Activated CD8-positive, alpha-beta memory T cell treated with anti-CD3 and anti-CD28 coated beads, Interleukin-2, amount 10 ng/mL, durations not matched to agents 7 days and 5 days (primary cell): ENCODE measurements at regions not wholly inside any gene's neighbourhood (a gene's known extent, or its start where the extent isn't known, plus 50 kb on each side); places are given as distances from the start of the nearest gene placed in this dataset.
A peak's percentile ranks its signal among the peaks of the same experiment; 100 is the strongest.
"Not testable (repeated sequence)": the region's sequence is repeated elsewhere in the genome, so short reads cannot be mapped to it uniquely, and the experiment has no call there.

Source experiments
- ATAC-seq: fragments of 150-1000 bp; cut with Tn5 transposase; one replicate; pipeline ENCODE4 v1.10.0; 2021; ENCODE audit warnings: moderate library complexity
- CTCF ChIA-PET: fragments of 350-600 bp; sonication (Branson Sonifier 250); formaldehyde crosslinking; loops from one replicate; lab custom pipeline; 2021; ENCODE audit warnings: antibody characterized with exemption; lab: Charles Lee
- DNase-seq: peaks from one replicate; pipeline ENCODE4 v3.0.0-alpha.2; 2020
- H3K27ac Mint-ChIP-seq: one replicate; pipeline ENCODE4 v1.8.0; 2021; ENCODE audit warnings: mild to moderate bottlenecking, mixed read lengths
- H3K27me3 Mint-ChIP-seq: one replicate; pipeline ENCODE4 v1.8.0; 2021; ENCODE audit warnings: mixed read lengths
- H3K36me3 Mint-ChIP-seq: one replicate; pipeline ENCODE4 v1.8.0; 2021; ENCODE audit warnings: mild to moderate bottlenecking, mixed read lengths
- H3K4me1 Mint-ChIP-seq: one replicate; pipeline ENCODE4 v1.8.0; 2021; ENCODE audit warnings: mixed read lengths
- H3K4me3 Mint-ChIP-seq: one replicate; pipeline ENCODE4 v1.8.0; 2021; ENCODE audit warnings: mild to moderate bottlenecking, moderate library complexity, mixed read lengths
- H3K9me3 Mint-ChIP-seq: one replicate; pipeline ENCODE4 v1.8.0; 2022; ENCODE audit warnings: low read depth, mixed read lengths

DNA sequence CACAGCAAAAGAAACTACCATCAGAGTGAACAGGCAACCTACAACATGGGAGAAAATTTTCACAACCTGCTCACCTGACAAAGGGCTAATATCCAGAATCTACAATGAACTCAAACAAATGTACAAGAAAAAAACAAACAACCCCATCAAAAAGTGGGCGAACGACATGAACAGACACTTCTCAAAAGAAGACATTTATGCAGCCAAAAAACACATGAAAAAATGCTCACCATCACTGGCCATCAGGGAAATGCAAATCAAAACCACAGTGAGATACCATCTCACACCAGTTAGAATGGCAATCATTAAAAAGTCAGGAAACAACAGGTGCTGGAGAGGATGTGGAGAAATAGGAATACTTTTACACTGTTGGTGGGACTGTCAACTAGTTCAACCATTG lies 207.8 kb downstream of the USP6NL start:
- DNase-seq, ATAC-seq, H3K27me3 Mint-ChIP-seq, H3K9me3 Mint-ChIP-seq, CTCF ChIA-PET, H3K4me3 Mint-ChIP-seq: not testable (repeated sequence)
- Mint-ChIP-seq H3K4me1 (peaks cover 53% of the 10 kb centered on the region), H3K27ac (peak overlapping the region; percentile 96), H3K36me3 (peaks cover 14% of the 10 kb centered on the region)

GRCh38 chr10:11403116-11403515 lies 208.3 kb downstream of the USP6NL start:
- peak; percentile 87 for DNase-seq
- CTCF ChIA-PET = no interaction called here
- peak overlapping the region; percentile 96 for H3K27ac Mint-ChIP-seq
- H3K4me3 Mint-ChIP-seq = peak overlapping the region; percentile 45
- H3K9me3 Mint-ChIP-seq = peaks cover 5% of the 10 kb centered on the region
- peaks cover 14% of the 10 kb centered on the region for H3K36me3 Mint-ChIP-seq
- H3K27me3 Mint-ChIP-seq = no peaks in the 10 kb centered on the region
- ATAC-seq = peak; percentile 96
- peaks cover 51% of the 10 kb centered on the region for H3K4me1 Mint-ChIP-seq

DNA sequence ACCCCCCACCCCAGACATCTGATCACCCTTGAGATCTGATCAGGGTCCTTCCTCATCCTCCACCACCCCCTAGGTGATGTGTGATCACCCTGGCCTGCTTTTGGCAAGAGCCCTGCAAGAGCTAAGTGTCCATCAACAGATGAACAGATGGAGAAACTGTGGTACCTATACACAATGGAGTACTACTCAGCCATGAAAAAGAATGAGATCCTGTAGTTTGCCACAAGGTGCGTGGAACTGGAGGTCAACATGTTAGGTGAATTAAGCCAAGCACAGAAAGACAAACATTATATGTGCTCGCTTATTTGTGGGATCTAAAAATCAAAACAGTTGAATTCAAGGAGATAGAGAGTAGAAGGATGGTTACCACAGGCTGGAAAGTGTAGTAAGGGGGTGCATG lies 209.1 kb downstream of the USP6NL start:
- no peak for ATAC-seq
- Mint-ChIP-seq H3K36me3 (peaks cover 12% of the 10 kb centered on the region), H3K9me3 (peaks cover 5% of the 10 kb centered on the region), H3K27ac (peak overlapping the region; percentile 96), H3K27me3 (no peaks in the 10 kb centered on the region), H3K4me1 (peaks cover 44% of the 10 kb centered on the region), H3K4me3 (no peak overlapping the region)
- CTCF ChIA-PET = no interaction called here
- DNase-seq = no peak

DNA sequence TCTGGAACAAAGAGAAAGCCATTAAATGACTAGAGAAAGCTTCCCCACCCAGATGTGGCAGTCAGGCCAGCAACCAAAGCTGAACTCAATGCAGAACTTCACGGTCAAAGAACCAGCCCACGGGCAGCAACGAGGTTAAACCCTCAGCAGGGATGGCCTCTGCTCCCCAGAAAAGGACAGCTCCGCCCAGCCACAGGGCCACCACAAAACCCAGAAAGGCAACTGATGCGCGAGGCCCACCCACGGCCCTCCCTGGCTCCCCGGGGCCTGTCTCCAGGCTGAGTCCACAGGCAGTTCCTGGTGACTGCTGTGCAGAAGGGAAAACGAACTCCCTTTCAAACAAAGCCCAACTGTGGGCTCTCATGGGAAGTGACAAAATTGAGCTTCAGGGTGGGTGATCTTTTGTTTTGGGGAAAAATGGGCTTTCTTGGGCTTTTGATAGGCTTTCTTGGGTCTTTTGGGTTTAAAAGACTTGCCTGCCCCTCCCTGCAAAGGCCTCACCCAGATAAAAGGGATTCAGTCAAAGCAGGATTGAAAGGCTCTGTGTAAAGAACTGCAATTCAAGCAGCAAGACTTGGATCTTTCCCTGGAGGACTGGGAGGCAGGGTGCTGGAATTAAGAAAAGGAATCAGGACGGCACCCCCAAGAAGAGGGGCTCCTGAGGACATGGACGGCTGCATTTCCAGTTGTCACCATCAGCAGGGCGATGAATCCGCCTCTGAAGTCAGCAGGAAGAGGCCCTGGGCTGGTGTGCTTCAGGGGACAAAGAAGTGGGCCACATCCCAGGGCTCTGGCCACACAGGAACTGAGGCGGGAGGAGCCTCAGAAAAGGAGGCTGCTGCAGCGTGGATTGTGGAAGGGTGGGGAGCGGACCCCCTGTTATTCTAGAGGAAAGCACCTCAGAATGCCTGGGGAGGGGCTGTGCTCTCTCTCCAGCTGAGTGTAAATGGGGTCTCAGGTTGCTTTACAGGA lies 209.9 kb downstream of the USP6NL start:
- H3K4me1 Mint-ChIP-seq = peaks cover 39% of the 10 kb centered on the region
- H3K27ac Mint-ChIP-seq = peak overlapping the region; percentile 96
- CTCF ChIA-PET = interaction anchor here (0.7 kb wide), 1 partner anchor 11 kb away, joined by 4 read pairs; no protein-coding TSS in a partner anchor
- H3K27me3 Mint-ChIP-seq = no peaks in the 10 kb centered on the region
- H3K36me3 Mint-ChIP-seq = peaks cover 9% of the 10 kb centered on the region
- peaks cover 3% of the 10 kb centered on the region for H3K9me3 Mint-ChIP-seq
- DNase-seq = peak; percentile 60
- peak; percentile 43 for ATAC-seq
- no peak overlapping the region for H3K4me3 Mint-ChIP-seq

- H3K27me3 Mint-ChIP-seq = no peaks in the 10 kb centered on the region
- H3K4me1 Mint-ChIP-seq = peaks cover 32% of the 10 kb centered on the region
- CTCF ChIA-PET = no interaction called here
- peaks cover 7% of the 10 kb centered on the region for H3K36me3 Mint-ChIP-seq
- H3K27ac Mint-ChIP-seq = no peak overlapping the region
- H3K9me3 Mint-ChIP-seq = peaks cover 3% of the 10 kb centered on the region
- ATAC-seq (no peak), DNase-seq (no peak)
- no peak overlapping the region for H3K4me3 Mint-ChIP-seq
Observed at GRCh38 chr10:11397980-11398580, 213.4 kb downstream of the USP6NL start.

DNA sequence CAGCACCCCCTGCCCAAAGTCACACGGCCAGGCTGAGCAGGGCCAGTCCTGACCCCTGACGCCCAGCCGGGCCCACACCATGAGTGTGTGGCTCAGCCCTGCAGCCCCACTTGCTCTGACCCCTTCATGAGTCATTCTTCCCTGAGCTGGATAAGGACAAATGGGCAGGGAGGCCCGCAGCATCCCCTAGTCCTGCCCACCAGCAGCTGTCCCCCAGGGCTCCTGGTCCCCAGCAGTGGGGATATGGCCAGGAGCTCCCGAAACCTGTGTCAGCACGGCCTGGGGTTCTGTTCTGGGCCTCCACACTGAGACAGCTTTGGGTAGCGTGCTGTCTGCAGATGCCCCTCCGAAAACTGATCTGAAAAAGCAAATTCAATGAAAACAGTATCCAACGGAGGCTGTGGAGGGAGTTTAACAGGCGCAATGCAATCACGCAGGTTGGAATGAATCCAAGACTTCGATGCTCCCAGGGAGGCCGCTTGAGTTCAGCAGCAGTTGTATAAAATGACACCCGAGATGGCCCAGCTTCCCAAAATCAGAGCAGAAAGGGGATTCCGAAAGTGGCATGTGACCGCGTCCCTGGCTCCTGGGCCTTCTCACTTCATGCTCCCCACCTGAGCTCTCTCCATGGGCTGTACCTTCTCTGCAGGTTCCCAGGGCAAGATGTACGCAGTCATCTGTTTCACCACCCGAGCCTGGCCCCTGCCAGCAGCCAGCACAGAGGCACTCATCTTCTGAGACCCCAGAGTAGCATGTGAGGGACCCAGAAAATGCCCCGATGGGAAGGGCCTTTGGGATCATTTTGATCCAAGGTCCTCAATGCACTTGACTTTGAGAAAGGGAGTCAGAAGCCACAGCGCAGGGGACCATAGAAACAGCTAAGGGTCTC lies 214.1 kb downstream of the USP6NL start:
- no peak overlapping the region for H3K4me3 Mint-ChIP-seq
- CTCF ChIA-PET = no interaction called here
- ATAC-seq = no peak
- H3K36me3 Mint-ChIP-seq = peaks cover 2% of the 10 kb centered on the region
- DNase-seq = no peak
- H3K4me1 Mint-ChIP-seq = peaks cover 24% of the 10 kb centered on the region
- no peaks in the 10 kb centered on the region for H3K27me3 Mint-ChIP-seq
- no peak overlapping the region for H3K27ac Mint-ChIP-seq
- peaks cover under 1% of the 10 kb centered on the region for H3K9me3 Mint-ChIP-seq

- DNase-seq = no peak
- H3K36me3 Mint-ChIP-seq = no peaks in the 10 kb centered on the region
- peaks cover 15% of the 10 kb centered on the region for H3K4me1 Mint-ChIP-seq
- ATAC-seq = no peak
- no peak overlapping the region for H3K27ac Mint-ChIP-seq
- H3K9me3 Mint-ChIP-seq = no peaks in the 10 kb centered on the region
- CTCF ChIA-PET = no interaction called here
- H3K27me3 Mint-ChIP-seq = no peaks in the 10 kb centered on the region
- no peak overlapping the region for H3K4me3 Mint-ChIP-seq
Observed at GRCh38 chr10:11396311-11396955, 215.0 kb downstream of the USP6NL start.

DNA sequence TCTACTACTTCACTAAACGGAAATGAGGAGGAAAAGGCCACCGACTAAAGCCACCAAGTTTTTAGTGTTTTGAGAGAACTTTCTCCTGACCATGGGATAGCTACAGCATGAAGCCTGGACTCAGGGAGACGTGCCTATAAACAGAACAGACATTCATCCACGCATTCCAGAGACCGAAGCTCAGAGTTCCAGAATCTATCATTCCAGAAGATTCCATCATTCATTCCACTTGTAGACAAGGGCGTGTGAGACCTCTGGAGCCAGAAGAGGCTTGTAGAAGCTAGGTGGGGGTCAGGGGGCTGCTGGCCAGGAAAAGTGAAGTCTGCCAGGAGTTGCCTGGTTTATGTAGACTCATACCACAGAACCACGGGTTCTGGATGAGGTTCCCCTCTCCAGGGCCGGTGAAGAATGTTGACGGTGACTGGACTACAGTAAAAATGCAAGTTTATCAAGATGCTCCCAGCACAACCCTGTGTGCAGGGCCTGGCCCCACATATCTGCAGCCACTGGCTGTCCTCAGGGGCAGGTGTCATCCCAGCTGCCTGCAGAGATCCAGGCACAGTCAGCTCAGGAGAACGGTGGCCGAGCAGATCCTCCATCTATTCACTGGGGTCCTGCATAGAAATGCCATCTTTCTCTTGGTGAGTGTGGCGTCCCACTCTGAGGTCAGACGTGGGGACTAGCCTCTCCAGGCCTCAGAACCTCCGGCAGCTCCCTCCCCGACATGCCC lies 215.7 kb downstream of the USP6NL start:
- ATAC-seq = no peak
- H3K4me1 Mint-ChIP-seq = peaks cover 9% of the 10 kb centered on the region
- no peak for DNase-seq
- H3K4me3 Mint-ChIP-seq = no peak overlapping the region
- no peaks in the 10 kb centered on the region for H3K27me3 Mint-ChIP-seq
- H3K27ac Mint-ChIP-seq = no peak overlapping the region
- H3K36me3 Mint-ChIP-seq = no peaks in the 10 kb centered on the region
- CTCF ChIA-PET = no interaction called here
- no peaks in the 10 kb centered on the region for H3K9me3 Mint-ChIP-seq

DNA sequence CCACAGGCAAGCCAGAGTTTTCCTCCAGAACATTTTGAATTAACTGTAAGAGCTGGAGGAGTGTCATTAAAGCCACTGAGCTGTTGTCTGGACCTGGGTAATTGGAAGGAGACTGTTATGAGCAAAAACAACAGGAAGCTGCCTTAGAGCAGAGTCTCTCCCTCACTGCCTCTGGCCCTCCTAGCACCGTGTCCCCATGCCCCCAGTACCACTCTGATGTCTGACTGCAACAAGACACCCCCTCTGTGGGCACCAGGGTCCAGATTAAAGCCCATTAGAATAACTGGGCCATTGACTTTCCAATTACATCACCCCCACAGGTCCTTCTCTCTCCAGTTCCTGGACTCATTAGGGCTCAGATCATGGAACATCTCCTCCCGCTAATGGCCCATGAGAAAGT lies 216.3 kb downstream of the USP6NL start:
- Mint-ChIP-seq H3K9me3 (no peaks in the 10 kb centered on the region), H3K4me3 (no peak overlapping the region), H3K27me3 (no peaks in the 10 kb centered on the region), H3K4me1 (peaks cover 3% of the 10 kb centered on the region), H3K27ac (no peak overlapping the region), H3K36me3 (no peaks in the 10 kb centered on the region)
- no peak for DNase-seq
- ATAC-seq = no peak
- CTCF ChIA-PET = no interaction called here

- Mint-ChIP-seq H3K4me3 (no peak overlapping the region), H3K4me1 (no peaks in the 10 kb centered on the region), H3K9me3 (no peaks in the 10 kb centered on the region), H3K27ac (no peak overlapping the region), H3K36me3 (no peaks in the 10 kb centered on the region), H3K27me3 (no peaks in the 10 kb centered on the region)
- CTCF ChIA-PET = no interaction called here
- no peak for ATAC-seq
- no peak for DNase-seq
Observed at GRCh38 chr10:11393858-11394257, 217.6 kb downstream of the USP6NL start.

DNA sequence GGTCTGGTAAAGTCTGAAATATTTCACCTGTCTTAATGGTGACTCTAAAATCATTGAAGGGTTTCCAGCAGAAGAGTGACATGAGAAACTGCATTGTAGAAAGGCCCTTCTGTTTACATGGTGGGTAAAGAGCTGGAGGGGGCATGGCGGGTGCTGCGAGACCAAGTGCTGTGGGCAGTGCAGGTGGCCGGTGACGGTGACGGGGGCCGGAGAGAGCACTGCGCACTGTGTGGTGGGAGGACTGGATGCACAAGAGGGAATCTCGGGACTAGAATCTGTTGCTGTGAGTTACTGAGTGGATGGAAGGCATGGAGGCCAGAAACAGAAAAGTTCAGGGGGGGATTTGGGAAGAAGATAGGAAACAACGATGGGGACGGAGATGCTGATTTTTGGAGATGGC lies 218.7 kb downstream of the USP6NL start:
- H3K36me3 Mint-ChIP-seq = no peaks in the 10 kb centered on the region
- no peak overlapping the region for H3K27ac Mint-ChIP-seq
- ATAC-seq = no peak
- CTCF ChIA-PET = no interaction called here
- no peaks in the 10 kb centered on the region for H3K27me3 Mint-ChIP-seq
- H3K4me3 Mint-ChIP-seq = no peak overlapping the region
- no peaks in the 10 kb centered on the region for H3K4me1 Mint-ChIP-seq
- no peak for DNase-seq
- H3K9me3 Mint-ChIP-seq = no peaks in the 10 kb centered on the region

GRCh38 chr10:11388996-11389395 lies 222.5 kb downstream of the USP6NL start:
- H3K4me1 Mint-ChIP-seq = no peaks in the 10 kb centered on the region
- no peak for ATAC-seq
- peaks cover 7% of the 10 kb centered on the region for H3K27me3 Mint-ChIP-seq
- no peak overlapping the region for H3K27ac Mint-ChIP-seq
- DNase-seq = no peak
- H3K36me3 Mint-ChIP-seq = no peaks in the 10 kb centered on the region
- no peaks in the 10 kb centered on the region for H3K9me3 Mint-ChIP-seq
- CTCF ChIA-PET = no interaction called here
- H3K4me3 Mint-ChIP-seq = no peak overlapping the region
